ENCODE measurements at regions not wholly inside any gene's neighbourhood (a gene's known extent, or its start where the extent isn't known, plus 50 kb on each side); places are given as distances from the start of the nearest gene placed in this dataset.

GRCh38 chr5:1658665-1659064, 134.9 kb upstream of the LPCAT1 start:
- H3K9me3 ChIP-seq (ENCODE audit: insufficient read depth, low read depth) = no peaks in the 10 kb centered on the region
- ChIA-PET CTCF (interaction anchor here (0.5 kb wide), 1 partner anchor 137 kb away, joined by 14 read pairs; no protein-coding TSS in a partner anchor), POLR2A (ENCODE audit: unreplicated experiment) (no interaction called here)
- DNase-seq = no peak
- no TSS peak for BruUV-seq (replicated peaks)
- H3K4me2 ChIP-seq = no peak overlapping the region
- no peak overlapping the region for H3K4me3 ChIP-seq
- no peak overlapping the region for H2AFZ ChIP-seq
- no peaks in the 10 kb centered on the region for H3K36me3 ChIP-seq (ENCODE audit: low read depth)
- H3K27ac ChIP-seq = no peak overlapping the region
- TF ChIP-seq CTCF (conservative IDR thresholded peaks at IDR 0.05) = no peak
- no peak for TF ChIP-seq EZH2 (IDR thresholded peaks at IDR 0.05; ENCODE audit: low read depth)
- intact Hi-C loops (cut with micrococcal nuclease; ENCODE audit: unreplicated experiment) = no loop called here
- H3K9me2 ChIP-seq (ENCODE audit: insufficient read depth) = no peaks in the 10 kb centered on the region
- H3K79me2 ChIP-seq (ENCODE audit: low read depth) = no peaks in the 10 kb centered on the region
- no peaks in the 10 kb centered on the region for H4K20me1 ChIP-seq (ENCODE audit: insufficient read depth)
- peaks cover 95% of the 10 kb centered on the region for H3K27me3 ChIP-seq (ENCODE audit: insufficient read depth, low read depth)
- H3K4me1 ChIP-seq (replicated peaks; ENCODE audit: insufficient read depth) = no peaks in the 10 kb centered on the region
- H3F3A ChIP-seq (ENCODE audit: insufficient read depth, low read depth) = no peaks in the 10 kb centered on the region

- no peak overlapping the region for H3K4me3 ChIP-seq
- no peak for TF ChIP-seq CTCF (conservative IDR thresholded peaks at IDR 0.05)
- no peak for TF ChIP-seq EZH2 (IDR thresholded peaks at IDR 0.05; ENCODE audit: low read depth)
- H3K36me3 ChIP-seq (ENCODE audit: low read depth) = no peaks in the 10 kb centered on the region
- ChIA-PET CTCF (no interaction called here), POLR2A (ENCODE audit: unreplicated experiment) (no interaction called here)
- DNase-seq = peak in 1 of 2 experiments; percentile 29
- intact Hi-C loops (cut with micrococcal nuclease; ENCODE audit: unreplicated experiment) = no loop called here
- BruUV-seq (replicated peaks) = no TSS peak
- no peaks in the 10 kb centered on the region for H3K4me1 ChIP-seq (replicated peaks; ENCODE audit: insufficient read depth)
- H3F3A ChIP-seq (ENCODE audit: insufficient read depth, low read depth) = no peaks in the 10 kb centered on the region
- no peaks in the 10 kb centered on the region for H3K9me2 ChIP-seq (ENCODE audit: insufficient read depth)
- no peaks in the 10 kb centered on the region for H3K9me3 ChIP-seq (ENCODE audit: insufficient read depth, low read depth)
- no peak overlapping the region for H3K27ac ChIP-seq
- no peak overlapping the region for H2AFZ ChIP-seq
- peaks cover 96% of the 10 kb centered on the region for H3K27me3 ChIP-seq (ENCODE audit: insufficient read depth, low read depth)
- H3K4me2 ChIP-seq = no peak overlapping the region
- H3K79me2 ChIP-seq (ENCODE audit: low read depth) = no peaks in the 10 kb centered on the region
- no peaks in the 10 kb centered on the region for H4K20me1 ChIP-seq (ENCODE audit: insufficient read depth)
These were observed 133.5 kb upstream of the LPCAT1 start for GRCh38 chr5:1657161-1657741.

- intact Hi-C loops (cut with micrococcal nuclease; ENCODE audit: unreplicated experiment) = no loop called here
- Histone ChIP-seq H3K4me1 (replicated peaks; ENCODE audit: insufficient read depth) (no peaks in the 10 kb centered on the region), H3K27ac (no peak overlapping the region), H3F3A (ENCODE audit: insufficient read depth, low read depth) (no peaks in the 10 kb centered on the region), H3K36me3 (ENCODE audit: low read depth) (no peaks in the 10 kb centered on the region), H3K27me3 (ENCODE audit: insufficient read depth, low read depth) (peaks cover 92% of the 10 kb centered on the region), H3K9me2 (ENCODE audit: insufficient read depth) (no peaks in the 10 kb centered on the region), H4K20me1 (ENCODE audit: insufficient read depth) (no peaks in the 10 kb centered on the region), H3K79me2 (ENCODE audit: low read depth) (no peaks in the 10 kb centered on the region), H3K9me3 (ENCODE audit: insufficient read depth, low read depth) (no peaks in the 10 kb centered on the region), H2AFZ (no peak overlapping the region), H3K4me3 (no peak overlapping the region), H3K4me2 (no peak overlapping the region)
- TF ChIP-seq EZH2 (IDR thresholded peaks at IDR 0.05; ENCODE audit: low read depth) = no peak
- TF ChIP-seq CTCF (conservative IDR thresholded peaks at IDR 0.05) = no peak
- POLR2A ChIA-PET (ENCODE audit: unreplicated experiment) = no interaction called here
- CTCF ChIA-PET = no interaction called here
- DNase-seq = no peak
- BruUV-seq (replicated peaks) = no TSS peak
These were observed 132.7 kb upstream of the LPCAT1 start for GRCh38 chr5:1656271-1656975.

All from PC-9 (cell line).